H1 (cell line): ENCODE measurements at regions not wholly inside any gene's neighbourhood (a gene's known extent, or its start where the extent isn't known, plus 50 kb on each side); places are given as distances from the start of the nearest gene placed in this dataset.

Experiments
- BACH1 ChIP-seq: IDR thresholded peaks from 2 replicates; pipeline ENCODE4 v1.6.1; 2012; ENCODE audit warnings: low read length, improper control_type of control experiment
- CBX8 ChIP-seq: fragments of 300-800, 300-1000 bp; sonication (generic); IDR thresholded peaks from 2 replicates; pipeline ENCODE4 v1.7.1; 2016; ENCODE audit warnings: low read depth, low read length, borderline replicate concordance
- CEBPB ChIP-seq: IDR thresholded peaks from 2 replicates; pipeline ENCODE4 v1.6.1; 2012; ENCODE audit warnings: low read depth, low read length
- CHD2 ChIP-seq: IDR thresholded peaks from 2 replicates; pipeline ENCODE4 v1.6.1; 2012; ENCODE audit warnings: low read length, improper control_type of control experiment
- KDM4A ChIP-seq: IDR thresholded peaks from one replicate; pipeline ENCODE4 v1.7.1; 2012; ENCODE audit warnings: low read depth, mild to moderate bottlenecking, moderate library complexity, low read length, inconsistent platforms; ENCODE audit not compliant: severe bottlenecking
- NANOG ChIP-seq: IDR thresholded peaks from 2 replicates; pipeline ENCODE4 v1.6.1; 2011; ENCODE audit warnings: low read length, low read depth, mild to moderate bottlenecking, inconsistent platforms; ENCODE audit not compliant: insufficient read depth, poor library complexity, severe bottlenecking
- NRF1 ChIP-seq: IDR thresholded peaks from 2 replicates; pipeline ENCODE4 v1.6.1; 2011; ENCODE audit warnings: mild to moderate bottlenecking, low read depth, low read length, improper control_type of control experiment
- TCF12 ChIP-seq: IDR thresholded peaks from 2 replicates; pipeline ENCODE4 v1.6.1; 2011; ENCODE audit warnings: low read depth, mild to moderate bottlenecking, low read length
- YY1 ChIP-seq: IDR thresholded peaks from 2 replicates; pipeline ENCODE4 v1.6.1; 2011; ENCODE audit warnings: low read depth, mild to moderate bottlenecking, low read length
- TF ChIP-seq, protein P1 (sequence below): fragments of 300-600 bp; sonication (generic); IDR thresholded peaks from 2 replicates; pipeline ENCODE4 v1.7.1; 2012; ENCODE audit warnings: low read length, moderate library complexity, mild to moderate bottlenecking, inconsistent platforms; ENCODE audit not compliant: insufficient replicate concordance
- TF ChIP-seq, protein P2 (sequence below): IDR thresholded peaks from 2 replicates; pipeline ENCODE4 v1.6.1; 2012; ENCODE audit warnings: low read length, inconsistent platforms

DNA sequence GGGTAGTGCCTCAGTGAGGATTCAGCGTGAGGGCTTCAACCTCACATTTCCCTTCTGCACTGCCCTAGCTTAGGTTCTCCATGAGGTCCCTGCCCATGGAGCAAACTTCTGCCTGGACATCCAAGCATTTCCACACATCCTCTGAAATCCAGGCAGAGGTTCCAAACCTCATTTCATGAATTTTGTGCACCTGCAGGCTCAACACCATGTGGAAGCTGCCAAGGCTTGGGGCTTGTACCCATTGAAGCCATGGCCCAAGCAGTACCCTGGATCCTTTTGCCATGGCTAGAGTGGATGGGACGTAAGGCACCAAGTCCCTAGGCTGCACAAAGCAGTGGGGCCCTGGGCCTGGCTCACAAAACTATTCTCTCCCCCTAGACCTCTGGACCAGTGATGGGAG lies 877.1 kb upstream of the KLHL1 start (continued):
- TF ChIP-seq, protein P1, sequence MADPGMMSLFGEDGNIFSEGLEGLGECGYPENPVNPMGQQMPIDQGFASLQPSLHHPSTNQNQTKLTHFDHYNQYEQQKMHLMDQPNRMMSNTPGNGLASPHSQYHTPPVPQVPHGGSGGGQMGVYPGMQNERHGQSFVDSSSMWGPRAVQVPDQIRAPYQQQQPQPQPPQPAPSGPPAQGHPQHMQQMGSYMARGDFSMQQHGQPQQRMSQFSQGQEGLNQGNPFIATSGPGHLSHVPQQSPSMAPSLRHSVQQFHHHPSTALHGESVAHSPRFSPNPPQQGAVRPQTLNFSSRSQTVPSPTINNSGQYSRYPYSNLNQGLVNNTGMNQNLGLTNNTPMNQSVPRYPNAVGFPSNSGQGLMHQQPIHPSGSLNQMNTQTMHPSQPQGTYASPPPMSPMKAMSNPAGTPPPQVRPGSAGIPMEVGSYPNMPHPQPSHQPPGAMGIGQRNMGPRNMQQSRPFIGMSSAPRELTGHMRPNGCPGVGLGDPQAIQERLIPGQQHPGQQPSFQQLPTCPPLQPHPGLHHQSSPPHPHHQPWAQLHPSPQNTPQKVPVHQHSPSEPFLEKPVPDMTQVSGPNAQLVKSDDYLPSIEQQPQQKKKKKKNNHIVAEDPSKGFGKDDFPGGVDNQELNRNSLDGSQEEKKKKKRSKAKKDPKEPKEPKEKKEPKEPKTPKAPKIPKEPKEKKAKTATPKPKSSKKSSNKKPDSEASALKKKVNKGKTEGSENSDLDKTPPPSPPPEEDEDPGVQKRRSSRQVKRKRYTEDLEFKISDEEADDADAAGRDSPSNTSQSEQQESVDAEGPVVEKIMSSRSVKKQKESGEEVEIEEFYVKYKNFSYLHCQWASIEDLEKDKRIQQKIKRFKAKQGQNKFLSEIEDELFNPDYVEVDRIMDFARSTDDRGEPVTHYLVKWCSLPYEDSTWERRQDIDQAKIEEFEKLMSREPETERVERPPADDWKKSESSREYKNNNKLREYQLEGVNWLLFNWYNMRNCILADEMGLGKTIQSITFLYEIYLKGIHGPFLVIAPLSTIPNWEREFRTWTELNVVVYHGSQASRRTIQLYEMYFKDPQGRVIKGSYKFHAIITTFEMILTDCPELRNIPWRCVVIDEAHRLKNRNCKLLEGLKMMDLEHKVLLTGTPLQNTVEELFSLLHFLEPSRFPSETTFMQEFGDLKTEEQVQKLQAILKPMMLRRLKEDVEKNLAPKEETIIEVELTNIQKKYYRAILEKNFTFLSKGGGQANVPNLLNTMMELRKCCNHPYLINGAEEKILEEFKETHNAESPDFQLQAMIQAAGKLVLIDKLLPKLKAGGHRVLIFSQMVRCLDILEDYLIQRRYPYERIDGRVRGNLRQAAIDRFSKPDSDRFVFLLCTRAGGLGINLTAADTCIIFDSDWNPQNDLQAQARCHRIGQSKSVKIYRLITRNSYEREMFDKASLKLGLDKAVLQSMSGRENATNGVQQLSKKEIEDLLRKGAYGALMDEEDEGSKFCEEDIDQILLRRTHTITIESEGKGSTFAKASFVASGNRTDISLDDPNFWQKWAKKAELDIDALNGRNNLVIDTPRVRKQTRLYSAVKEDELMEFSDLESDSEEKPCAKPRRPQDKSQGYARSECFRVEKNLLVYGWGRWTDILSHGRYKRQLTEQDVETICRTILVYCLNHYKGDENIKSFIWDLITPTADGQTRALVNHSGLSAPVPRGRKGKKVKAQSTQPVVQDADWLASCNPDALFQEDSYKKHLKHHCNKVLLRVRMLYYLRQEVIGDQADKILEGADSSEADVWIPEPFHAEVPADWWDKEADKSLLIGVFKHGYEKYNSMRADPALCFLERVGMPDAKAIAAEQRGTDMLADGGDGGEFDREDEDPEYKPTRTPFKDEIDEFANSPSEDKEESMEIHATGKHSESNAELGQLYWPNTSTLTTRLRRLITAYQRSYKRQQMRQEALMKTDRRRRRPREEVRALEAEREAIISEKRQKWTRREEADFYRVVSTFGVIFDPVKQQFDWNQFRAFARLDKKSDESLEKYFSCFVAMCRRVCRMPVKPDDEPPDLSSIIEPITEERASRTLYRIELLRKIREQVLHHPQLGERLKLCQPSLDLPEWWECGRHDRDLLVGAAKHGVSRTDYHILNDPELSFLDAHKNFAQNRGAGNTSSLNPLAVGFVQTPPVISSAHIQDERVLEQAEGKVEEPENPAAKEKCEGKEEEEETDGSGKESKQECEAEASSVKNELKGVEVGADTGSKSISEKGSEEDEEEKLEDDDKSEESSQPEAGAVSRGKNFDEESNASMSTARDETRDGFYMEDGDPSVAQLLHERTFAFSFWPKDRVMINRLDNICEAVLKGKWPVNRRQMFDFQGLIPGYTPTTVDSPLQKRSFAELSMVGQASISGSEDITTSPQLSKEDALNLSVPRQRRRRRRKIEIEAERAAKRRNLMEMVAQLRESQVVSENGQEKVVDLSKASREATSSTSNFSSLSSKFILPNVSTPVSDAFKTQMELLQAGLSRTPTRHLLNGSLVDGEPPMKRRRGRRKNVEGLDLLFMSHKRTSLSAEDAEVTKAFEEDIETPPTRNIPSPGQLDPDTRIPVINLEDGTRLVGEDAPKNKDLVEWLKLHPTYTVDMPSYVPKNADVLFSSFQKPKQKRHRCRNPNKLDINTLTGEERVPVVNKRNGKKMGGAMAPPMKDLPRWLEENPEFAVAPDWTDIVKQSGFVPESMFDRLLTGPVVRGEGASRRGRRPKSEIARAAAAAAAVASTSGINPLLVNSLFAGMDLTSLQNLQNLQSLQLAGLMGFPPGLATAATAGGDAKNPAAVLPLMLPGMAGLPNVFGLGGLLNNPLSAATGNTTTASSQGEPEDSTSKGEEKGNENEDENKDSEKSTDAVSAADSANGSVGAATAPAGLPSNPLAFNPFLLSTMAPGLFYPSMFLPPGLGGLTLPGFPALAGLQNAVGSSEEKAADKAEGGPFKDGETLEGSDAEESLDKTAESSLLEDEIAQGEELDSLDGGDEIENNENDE, result no peak
- TF ChIP-seq TCF12 (no peak), NANOG (no peak), CBX8 (no peak), BACH1 (no peak), KDM4A (no peak), CHD2 (no peak), NRF1 (no peak), YY1 (no peak), CEBPB (no peak)
- TF ChIP-seq, protein P2, sequence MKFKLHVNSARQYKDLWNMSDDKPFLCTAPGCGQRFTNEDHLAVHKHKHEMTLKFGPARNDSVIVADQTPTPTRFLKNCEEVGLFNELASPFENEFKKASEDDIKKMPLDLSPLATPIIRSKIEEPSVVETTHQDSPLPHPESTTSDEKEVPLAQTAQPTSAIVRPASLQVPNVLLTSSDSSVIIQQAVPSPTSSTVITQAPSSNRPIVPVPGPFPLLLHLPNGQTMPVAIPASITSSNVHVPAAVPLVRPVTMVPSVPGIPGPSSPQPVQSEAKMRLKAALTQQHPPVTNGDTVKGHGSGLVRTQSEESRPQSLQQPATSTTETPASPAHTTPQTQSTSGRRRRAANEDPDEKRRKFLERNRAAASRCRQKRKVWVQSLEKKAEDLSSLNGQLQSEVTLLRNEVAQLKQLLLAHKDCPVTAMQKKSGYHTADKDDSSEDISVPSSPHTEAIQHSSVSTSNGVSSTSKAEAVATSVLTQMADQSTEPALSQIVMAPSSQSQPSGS, result no peak
